ENCODE measurements at regions not wholly inside any gene's neighbourhood (a gene's known extent, or its start where the extent isn't known, plus 50 kb on each side); places are given as distances from the start of the nearest gene placed in this dataset.

- Histone ChIP-seq H3K4me3 (no peak overlapping the region), H3K27ac (no peak overlapping the region)
Observed at GRCh38 chr2:120602251-120602650, 133.4 kb upstream of the GLI2 start.

DNA sequence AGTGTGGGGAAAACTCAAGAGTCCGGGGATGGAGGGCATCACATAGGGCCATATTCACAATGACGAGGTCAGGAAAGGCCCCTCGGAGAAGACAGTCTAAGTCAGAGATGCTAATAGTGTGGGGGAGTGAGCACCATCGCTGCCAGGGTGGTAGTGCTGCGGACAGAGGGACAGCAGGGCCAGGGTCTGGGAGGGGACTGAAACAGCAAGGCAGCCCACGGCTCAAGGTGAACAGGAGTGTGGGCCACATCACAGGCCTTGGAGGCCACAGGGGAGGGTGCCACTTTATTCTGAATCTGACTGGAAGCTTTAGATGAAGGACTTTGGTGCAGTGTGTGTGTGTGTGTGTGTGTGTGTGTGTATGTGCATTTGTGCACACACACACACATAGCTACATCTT lies 130.9 kb upstream of the GLI2 start:
- Histone ChIP-seq H3K4me3 (no peak overlapping the region), H3K27ac (no peak overlapping the region)

- Histone ChIP-seq H3K4me3 (no peak overlapping the region), H3K27ac (no peak overlapping the region)
Observed at GRCh38 chr2:120605231-120605935, 130.3 kb upstream of the GLI2 start.

DNA sequence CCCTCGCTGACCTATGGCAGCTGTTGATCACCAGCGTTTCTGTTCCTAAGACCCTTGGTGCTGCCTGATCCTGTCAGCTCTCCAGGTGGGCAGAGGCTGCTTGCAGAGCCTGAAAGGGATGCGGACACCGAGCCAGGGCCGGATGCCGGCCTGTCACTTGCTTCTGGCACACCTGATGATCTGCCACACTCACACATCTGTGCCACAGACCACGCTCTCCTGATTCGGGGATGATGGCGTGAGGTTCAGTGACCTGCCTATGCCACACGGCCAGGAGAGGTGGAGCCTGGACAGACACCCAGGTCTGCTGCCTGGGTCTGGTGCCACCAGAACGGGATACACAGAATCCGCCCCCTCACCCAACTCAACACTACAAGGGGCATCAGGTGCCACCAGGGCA lies 129.4 kb upstream of the GLI2 start:
- H3K27ac ChIP-seq: no peak overlapping the region

GRCh38 chr2:120606931-120607330 lies 128.7 kb upstream of the GLI2 start:
- no peak overlapping the region for H3K27ac ChIP-seq
- H3K4me3 ChIP-seq: no peak overlapping the region

More for the DNA sequence above, 129.4 kb upstream of the GLI2 start:
- H3K4me3 ChIP-seq: no peak overlapping the region

- no peak overlapping the region for H3K4me3 ChIP-seq
- no peak overlapping the region for H3K27ac ChIP-seq
Observed at GRCh38 chr2:120607506-120607905, 128.2 kb upstream of the GLI2 start.

DNA sequence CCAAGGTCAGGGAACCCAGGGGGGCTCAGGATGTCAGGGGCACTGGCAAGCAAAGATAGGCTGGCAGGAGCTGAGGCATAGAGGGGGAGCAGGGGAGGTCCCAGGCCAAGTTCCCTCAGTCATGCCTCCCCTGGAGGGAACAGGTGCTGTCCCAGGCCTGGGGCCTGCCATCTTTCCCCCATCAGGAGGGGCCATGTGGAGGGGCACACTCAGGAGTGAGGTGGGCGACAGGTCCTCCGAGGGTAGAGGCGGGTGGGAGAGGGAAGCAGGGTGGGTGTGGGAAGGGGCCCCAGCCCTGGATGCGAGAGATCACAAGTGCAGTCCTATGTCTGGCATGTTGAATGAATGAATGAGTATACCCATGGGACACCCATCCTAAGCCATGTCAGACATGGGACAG lies 127.7 kb upstream of the GLI2 start:
- H3K4me3 ChIP-seq: no peak overlapping the region
- H3K27ac ChIP-seq: no peak overlapping the region

GRCh38 chr2:120609826-120610395 lies 125.8 kb upstream of the GLI2 start:
- Histone ChIP-seq H3K4me3 (no peak overlapping the region), H3K27ac (no peak overlapping the region)

- no peak overlapping the region for H3K4me3 ChIP-seq
- H3K27ac ChIP-seq: no peak overlapping the region
Observed at GRCh38 chr2:120611016-120611415, 124.7 kb upstream of the GLI2 start.

- Histone ChIP-seq H3K27ac (no peak overlapping the region), H3K4me3 (no peak overlapping the region)
Observed at GRCh38 chr2:120611961-120612360, 123.7 kb upstream of the GLI2 start.

DNA sequence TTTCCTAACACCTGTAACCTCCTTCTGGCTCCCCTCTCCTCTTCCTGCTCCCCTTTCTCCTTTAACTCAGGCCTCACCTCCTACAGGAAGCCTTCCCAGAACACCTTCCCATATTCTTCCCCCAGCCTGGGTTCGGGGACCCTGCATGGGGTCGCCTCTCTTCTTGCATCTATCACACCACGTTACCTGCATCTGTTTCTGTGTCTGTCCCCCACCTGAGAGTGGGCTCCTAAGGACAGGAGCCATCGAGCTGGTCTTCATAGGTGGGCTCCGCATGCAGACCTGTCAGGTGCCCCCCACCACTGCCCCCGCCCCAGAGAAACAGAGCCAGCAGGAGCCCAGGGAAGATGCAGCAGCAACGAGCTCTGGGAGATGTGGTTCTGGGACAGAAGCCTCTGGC lies 123.2 kb upstream of the GLI2 start:
- no peak overlapping the region for H3K4me3 ChIP-seq

DNA sequence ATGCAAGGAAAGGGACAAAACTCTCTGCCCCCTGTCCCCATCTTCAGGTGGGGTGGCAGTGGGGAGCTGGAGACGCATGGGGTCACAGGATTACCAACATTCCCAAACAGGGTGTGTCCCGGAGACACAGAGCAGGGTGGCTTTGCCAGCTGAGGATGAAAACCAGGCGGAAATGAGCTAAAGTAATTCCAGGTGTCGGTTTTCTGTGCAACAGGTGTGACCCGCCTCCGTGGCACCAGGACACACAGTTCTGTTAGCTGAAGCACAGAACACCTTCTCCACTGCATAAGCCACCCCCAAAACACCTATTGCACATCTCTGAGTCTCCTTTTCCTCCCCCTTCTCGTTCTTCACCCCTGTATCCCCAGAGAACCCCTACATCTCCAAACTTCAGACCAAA lies 122.7 kb upstream of the GLI2 start:
- Histone ChIP-seq H3K27ac (no peak overlapping the region), H3K4me3 (no peak overlapping the region)

More for the DNA sequence above, 123.2 kb upstream of the GLI2 start:
- H3K27ac ChIP-seq: no peak overlapping the region

DNA sequence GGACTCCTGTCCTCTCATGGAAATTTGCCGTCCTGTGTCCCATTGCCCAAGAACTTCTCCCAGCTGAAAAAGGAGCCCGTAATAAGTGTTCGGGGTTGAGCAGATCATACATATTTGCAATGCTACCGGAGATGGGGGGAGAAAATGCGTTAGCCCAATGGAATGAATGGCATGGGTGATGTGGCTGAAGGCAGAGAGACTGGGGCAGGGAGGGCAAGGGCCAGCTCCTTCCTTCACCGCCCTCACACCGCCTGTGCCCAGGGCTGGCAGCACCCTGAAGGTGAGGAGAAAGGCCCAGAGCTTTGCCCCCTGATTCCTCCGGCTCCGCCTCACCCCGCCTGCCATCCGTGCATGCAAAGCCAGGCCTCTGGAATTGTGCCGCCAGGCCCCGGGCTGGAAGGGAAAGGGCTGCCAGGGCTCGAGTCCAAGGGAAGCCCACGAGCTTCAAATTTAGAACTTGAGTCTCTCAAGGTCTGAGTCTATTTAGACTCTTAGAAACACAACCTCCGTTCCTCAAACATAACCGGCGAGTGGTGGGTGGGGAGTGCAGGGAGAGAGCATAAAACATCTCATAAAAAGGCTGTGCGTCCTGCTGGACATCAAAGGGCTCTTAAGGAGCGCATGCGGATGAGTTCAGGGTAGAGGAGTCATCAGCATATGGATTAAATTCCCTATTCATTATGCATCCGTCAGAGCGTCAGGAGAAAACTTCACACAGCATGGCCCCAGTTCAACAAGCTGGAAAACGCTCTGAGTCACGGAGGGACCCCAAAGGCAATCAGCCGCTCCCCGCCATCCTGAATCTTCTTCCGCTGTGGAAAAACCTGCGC lies 121.7 kb upstream of the GLI2 start:
- no peak overlapping the region for H3K4me3 ChIP-seq
- peak overlapping the region in 2 of 21 experiments; percentile 17 to 35 for H3K27ac ChIP-seq

GRCh38 chr2:120614901-120615300 lies 120.8 kb upstream of the GLI2 start:
- Histone ChIP-seq H3K27ac (no peak overlapping the region), H3K4me3 (no peak overlapping the region)

DNA sequence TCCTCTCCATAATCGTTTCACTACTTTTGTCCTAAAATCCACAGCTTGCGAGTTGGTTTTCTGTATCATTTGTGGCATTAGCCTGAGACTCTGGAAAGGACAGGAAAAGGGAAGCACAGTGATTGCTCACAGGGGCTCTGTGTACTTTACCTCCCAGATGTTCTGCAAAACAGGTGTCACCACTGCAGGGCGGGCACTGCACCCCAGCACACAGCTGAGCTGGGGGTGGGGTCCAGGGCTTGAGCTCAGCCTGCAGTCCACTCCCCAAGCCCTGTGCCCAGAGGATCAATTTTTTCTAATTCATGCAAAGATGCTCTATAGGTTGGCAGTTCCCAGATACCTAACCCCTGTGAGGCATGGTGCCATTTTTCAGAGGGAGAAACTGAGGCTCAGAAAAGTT lies 119.4 kb upstream of the GLI2 start:
- Histone ChIP-seq H3K4me3 (no peak overlapping the region), H3K27ac (no peak overlapping the region)

GRCh38 chr2:120617055-120617454 lies 118.6 kb upstream of the GLI2 start:
- H3K27ac ChIP-seq: no peak overlapping the region

DNA sequence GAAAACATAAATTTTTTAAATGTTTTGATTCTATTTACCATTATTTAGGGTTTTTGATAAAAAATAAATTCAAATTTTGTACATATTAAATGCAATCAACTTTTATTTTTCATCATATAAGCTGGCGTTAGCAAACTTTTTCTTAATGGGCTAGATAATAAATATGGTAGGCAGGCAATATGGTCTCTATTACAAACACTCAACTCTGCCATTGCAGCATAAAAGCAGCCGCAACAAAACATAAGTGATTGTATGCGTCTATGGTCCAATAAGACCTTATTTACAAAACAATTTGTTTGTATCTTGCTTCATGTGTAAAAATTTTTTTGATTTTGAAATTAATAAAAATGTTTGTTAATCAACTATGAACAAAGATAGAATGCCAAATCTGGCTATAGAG lies 116.8 kb upstream of the GLI2 start:
- Histone ChIP-seq H3K27ac (no peak overlapping the region), H3K4me3 (no peak overlapping the region)

More at GRCh38 chr2:120617055-120617454, 118.6 kb upstream of the GLI2 start:
- H3K4me3 ChIP-seq: no peak overlapping the region

GRCh38 chr2:120619579-120619978 lies 116.1 kb upstream of the GLI2 start:
- Histone ChIP-seq H3K27ac (peak overlapping the region in 7 of 21 experiments; percentile 21 to 57 (median 46)), H3K4me3 (no peak overlapping the region)

- Histone ChIP-seq H3K4me3 (no peak overlapping the region), H3K27ac (peak overlapping the region in 8 of 21 experiments; percentile 21 to 61 (median 48))
Observed at GRCh38 chr2:120620025-120620793, 115.5 kb upstream of the GLI2 start.

All from skin epidermis (tissue), 12 donors.